HPDE6-E6E7 (cell line): ENCODE measurements at regions not wholly inside any gene's neighbourhood (a gene's known extent, or its start where the extent isn't known, plus 50 kb on each side); places are given as distances from the start of the nearest gene placed in this dataset.

Experiments used
- DNase-seq: peaks from one replicate; pipeline ENCODE4 v3.0.0; 2011; ENCODE audit warnings: missing footprints; ENCODE audit errors: extremely low spot score

GRCh38 chr6:139926711-139927110 is 552.3 kb upstream of the CITED2 start:
- DNase-seq, result no peak

GRCh38 chr6:139925894-139926641 is 551.6 kb upstream of the CITED2 start:
- no peak for DNase-seq

GRCh38 chr6:139923964-139924475 is 549.6 kb upstream of the CITED2 start:
- DNase-seq, result no peak

GRCh38 chr6:139922236-139922635 is 547.8 kb upstream of the CITED2 start:
- DNase-seq, result no peak

GRCh38 chr6:139920776-139921100 is 546.3 kb upstream of the CITED2 start:
- DNase-seq, result no peak

GRCh38 chr6:139920027-139920775 is 545.8 kb upstream of the CITED2 start:
- DNase-seq, result no peak

GRCh38 chr6:139919107-139920026 is 544.9 kb upstream of the CITED2 start:
- DNase-seq, result no peak

GRCh38 chr6:139917951-139918630 is 543.6 kb upstream of the CITED2 start:
- DNase-seq, result no peak

GRCh38 chr6:139914910-139915309 is 540.5 kb upstream of the CITED2 start:
- no peak for DNase-seq

GRCh38 chr6:139912735-139913400 is 538.4 kb upstream of the CITED2 start:
- DNase-seq, result no peak

GRCh38 chr6:139909992-139910391 is 535.5 kb upstream of the CITED2 start:
- DNase-seq, result no peak

- DNase-seq, result no peak
Observed at GRCh38 chr6:139905404-139906052, 531.1 kb upstream of the CITED2 start.

- no peak for DNase-seq
Observed at GRCh38 chr6:139904568-139904967, 530.1 kb upstream of the CITED2 start.

GRCh38 chr6:139904158-139904533 is 529.7 kb upstream of the CITED2 start:
- DNase-seq, result no peak

- no peak for DNase-seq
Observed at GRCh38 chr6:139903411-139904157, 529.1 kb upstream of the CITED2 start.

- no peak for DNase-seq
Observed at GRCh38 chr6:139895205-139895793, 520.9 kb upstream of the CITED2 start.

GRCh38 chr6:139894271-139894670 is 519.8 kb upstream of the CITED2 start:
- no peak for DNase-seq

GRCh38 chr6:139891471-139891870 is 517.0 kb upstream of the CITED2 start:
- DNase-seq, result no peak

- no peak for DNase-seq
Observed at GRCh38 chr6:139888681-139889122, 514.3 kb upstream of the CITED2 start.
